GM18499 (cell line): ENCODE measurements at regions not wholly inside any gene's neighbourhood (a gene's known extent, or its start where the extent isn't known, plus 50 kb on each side); places are given as distances from the start of the nearest gene placed in this dataset.

Source experiments
- ATAC-seq: cut with Tn5 transposase; IDR thresholded peaks from one replicate; pipeline ENCODE4 v1.9.1; 2021; ENCODE audit warnings: moderate number of reproducible peaks; ENCODE audit not compliant: insufficient read depth, unreplicated experiment

DNA sequence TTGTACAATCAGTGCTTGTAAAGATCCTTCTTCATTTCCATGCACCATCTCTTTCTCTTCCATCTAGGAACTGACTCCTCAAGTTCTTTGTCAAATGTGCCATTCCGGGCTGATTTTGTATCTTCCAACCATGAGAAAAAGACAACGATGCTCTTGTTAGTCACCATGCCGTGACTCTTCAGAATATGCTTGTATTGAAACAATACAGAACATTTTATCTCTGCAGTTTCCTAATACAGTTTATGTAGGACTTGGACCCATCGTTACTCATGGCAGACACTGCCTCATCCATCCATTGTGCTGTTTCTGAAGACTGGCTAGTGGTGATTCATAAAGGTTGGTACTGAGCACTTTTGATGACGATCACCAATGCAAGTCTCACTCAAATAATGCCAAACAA lies 283.2 kb downstream of the KCNS3 start:
- ATAC-seq: no peak

DNA sequence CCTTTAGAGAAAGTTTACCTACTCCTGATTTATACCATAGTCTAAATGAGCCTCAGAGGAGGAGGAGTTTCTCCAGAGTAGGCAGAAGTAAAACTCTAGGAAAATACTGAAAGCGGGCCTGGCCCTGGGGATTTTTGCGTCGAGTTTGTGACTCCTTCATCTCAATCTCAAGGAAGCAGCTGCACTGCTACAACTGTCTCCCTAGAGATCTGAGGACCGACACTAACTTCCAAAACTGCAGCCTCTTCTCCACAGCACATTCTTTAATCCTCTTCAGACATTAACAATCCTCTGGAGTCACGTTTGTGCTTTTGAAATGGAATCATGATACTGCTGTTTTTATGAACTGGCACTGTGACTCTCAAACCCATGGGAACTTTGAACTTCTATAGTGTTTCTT lies 281.4 kb downstream of the KCNS3 start:
- ATAC-seq: no peak

DNA sequence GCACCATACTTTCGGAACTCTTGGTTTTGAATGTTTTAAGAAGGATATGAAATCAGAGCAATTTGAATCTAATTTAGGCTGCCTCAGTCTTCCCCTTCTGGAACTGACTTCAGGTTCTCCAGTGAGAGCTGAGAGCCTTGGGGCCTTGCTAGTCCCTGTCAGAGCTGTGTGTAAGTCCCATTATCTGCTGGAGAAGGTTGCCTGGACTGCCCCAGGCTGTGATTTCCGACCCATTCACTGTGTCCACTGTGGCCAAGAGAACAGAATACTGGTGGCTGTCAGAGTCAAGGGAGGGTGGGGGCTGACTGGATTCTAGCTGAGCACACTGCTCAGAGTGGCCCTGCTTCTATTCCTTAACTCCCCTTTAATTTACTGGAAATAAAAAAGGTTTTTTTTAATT lies 278.0 kb downstream of the KCNS3 start:
- no peak for ATAC-seq

DNA sequence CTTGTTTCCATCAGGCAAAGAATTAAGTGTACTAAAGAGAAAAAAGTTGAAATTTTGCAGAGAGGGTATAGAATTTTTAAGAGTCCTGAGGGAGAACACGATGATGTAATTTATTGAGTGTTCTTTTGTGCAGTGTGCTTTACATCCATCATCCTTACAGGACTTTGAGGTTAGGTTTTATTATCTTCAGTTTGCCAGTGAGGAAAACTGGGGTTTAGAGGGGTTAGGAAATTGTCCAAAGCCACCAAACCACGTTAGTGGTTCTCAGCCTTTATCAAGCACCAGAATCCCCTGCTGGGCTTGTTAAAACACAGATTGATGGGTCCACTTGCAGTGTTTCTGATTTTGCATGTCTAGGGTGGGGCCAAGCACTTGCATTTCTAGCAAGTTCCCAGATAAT lies 277.5 kb downstream of the KCNS3 start:
- no peak for ATAC-seq

DNA sequence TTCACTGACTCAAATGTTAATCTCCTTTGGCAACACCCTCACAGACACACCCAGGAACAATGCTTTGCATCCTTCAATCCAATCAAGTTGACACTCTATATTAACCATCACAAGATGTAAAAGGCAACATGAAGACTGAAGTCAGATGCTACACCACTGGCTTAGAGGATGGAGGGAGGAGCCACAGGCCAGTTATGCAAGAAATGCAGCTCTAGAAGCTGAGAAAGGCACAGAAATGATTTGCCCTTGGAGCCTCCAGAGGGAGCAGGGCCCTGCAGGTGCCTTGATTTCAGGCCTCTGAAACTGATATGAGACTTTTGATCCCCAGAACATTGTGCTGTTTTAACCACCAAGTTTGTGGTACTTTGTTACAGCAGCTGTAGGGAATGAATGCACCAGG lies 276.3 kb downstream of the KCNS3 start:
- no peak for ATAC-seq

DNA sequence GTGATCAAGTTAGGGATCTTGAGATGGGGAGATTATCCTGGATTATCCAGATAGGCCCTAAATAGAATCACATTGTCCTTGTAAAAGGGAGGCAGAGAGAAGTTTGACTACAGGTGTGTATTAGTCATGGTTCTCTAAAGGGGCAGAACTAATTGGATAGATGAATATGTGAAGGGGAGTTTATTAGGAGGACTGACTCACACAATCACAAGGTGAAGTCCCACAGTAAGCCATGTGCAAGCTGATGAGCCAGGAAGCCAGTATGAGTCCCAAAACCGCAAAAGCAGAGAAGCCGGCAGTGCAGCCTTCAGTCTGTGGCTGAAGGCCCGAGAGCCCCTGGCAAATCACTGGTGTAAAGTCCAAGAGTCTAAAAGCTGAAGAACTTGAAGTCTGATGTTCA lies 275.8 kb downstream of the KCNS3 start:
- no peak for ATAC-seq

DNA sequence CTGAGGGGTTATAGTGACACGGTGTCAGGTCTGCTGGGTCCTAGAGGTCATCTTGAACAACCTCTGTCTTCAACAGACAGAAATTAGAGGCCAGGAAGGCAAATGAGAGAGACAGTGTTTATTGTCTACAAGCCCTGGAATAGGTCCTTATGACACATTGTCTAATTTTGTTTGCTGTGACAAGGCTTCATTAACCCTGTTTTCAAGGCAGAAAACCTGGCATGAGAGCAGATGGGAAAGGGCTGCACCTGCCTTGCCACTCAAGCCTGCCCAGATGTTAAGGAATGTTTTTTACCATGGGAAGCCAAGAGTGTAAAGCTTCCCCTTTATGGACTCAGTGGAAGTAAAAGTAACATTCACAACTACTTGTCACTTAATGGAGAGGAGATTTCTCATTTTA lies 275.3 kb downstream of the KCNS3 start:
- ATAC-seq: no peak

DNA sequence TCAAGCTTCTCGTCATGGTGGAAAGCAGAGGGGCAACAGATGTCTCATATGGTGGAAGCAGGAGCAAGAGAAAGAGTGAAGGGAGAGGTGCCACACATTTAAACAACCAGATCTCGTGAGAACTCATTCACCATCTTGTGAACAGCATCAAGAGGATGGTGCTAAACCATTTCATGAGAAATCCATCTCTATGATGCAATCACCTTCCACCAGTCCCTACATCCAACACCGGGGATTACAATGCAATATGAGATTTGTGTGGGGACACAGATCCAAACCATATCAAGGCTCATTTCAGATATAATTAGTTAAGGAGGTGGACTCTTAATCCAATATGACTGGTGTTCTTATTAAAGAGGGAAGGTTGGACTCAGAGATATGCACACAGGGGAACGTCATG lies 272.8 kb downstream of the KCNS3 start:
- no peak for ATAC-seq

DNA sequence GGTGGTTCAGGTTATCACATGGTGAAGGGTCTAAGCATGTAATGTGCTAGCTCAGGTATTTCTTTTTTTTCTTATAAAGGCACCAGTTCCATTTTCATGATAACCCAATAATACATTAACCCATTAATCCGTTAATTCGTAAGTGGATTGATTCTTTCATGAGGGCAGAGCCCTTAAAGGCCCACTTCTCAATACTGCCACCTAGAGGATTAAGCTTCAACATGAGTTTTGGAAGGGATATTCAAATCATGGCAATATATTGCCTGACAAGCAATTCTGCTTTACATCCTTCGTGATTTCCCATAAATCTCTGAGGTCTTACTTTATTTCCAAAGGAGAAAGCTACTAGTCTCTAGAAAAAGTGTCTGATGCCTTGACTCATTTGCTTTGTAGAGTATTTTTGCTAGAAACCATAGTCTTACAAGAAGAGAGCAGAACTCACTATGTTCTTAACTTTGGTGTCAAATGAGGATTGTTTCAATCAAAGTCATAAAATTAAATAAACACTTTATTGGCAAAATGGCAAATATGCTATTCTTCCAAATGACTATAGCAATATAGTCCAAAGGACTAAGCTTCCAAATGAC lies 271.3 kb downstream of the KCNS3 start:
- peak; percentile 62 for ATAC-seq

DNA sequence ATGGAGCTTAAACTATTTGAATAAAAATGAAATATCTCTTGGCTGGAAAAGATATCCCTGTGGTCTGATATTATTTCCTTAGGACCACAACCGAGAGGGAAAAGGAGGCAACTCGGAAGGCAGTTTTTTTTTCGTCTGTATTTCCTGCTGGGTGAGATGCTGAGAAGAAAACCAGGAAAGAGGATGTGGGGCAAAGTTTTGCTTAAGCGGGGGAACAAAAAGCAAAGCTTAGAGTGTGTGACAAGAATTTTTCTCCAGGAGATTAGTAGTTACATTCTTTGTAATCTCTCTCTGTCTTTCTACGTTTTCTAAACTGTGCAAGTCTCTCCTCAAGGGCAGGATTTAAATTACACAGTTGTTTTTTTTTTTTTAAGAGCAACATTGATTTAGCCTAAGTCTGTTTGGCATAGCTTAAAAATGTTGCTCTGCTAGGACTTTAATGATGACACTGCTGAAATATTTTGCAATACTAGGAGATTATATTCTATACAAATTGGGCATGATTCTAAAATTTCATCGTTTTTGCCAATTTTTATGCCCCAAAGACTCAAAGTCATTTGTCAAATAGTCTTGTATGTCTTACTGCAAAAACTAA lies 258.5 kb downstream of the KCNS3 start:
- no peak for ATAC-seq

DNA sequence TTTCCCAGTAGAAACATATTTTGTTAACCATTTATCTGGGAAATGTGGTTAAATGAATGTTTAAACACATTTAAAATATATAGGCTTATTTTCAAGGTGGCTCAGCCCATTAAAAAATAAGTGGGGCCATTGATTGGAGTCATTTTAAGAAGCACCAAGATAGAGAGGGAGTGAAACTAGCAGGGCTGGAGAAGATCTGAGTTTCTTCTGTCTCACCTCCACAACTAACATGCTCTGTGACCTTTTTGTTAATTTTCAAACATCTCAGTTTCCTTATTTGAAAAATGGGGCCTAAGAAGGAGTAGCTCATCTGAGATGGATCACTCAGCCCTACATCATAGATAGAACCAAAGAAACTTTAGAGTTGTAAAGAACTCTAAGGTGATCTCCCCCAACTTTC lies 254.8 kb downstream of the KCNS3 start:
- ATAC-seq: no peak

DNA sequence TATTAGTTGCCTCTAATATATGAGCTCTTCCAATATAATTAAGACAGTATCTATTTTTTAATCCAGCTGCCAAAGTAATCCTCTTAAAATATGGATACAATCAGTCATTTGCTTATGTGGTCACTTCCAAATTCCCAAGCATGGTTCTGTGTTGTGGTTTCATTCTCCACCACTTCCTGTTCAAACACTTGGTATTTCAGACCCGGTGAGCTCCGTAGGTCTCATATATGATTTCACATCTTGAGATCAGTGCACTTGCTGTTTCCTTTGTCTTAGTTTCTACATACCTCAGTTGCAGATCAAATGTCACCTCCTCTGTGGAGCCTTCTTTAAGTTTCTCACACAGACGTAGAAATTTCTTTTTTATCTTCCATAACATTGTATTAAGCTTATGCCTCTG lies 254.2 kb downstream of the KCNS3 start:
- peak; percentile 68 for ATAC-seq

DNA sequence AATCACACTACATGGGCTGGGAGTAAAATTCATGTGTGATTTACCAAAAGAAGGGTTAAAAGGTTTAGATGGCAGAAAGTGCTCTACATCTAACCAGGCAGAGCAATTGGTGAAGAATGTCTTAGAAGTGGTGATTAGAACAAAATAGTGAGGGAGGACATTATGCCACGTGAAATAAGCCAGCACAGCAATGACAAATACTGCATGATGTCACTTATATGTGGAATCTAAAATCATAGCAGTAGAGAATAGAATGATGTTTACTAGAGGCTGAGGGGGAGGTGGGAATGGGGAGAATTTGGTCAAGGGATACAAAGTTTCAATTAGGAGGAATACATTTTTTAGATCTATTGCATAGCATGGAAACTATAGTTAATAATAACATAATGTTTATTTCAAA lies 253.3 kb downstream of the KCNS3 start:
- no peak for ATAC-seq

DNA sequence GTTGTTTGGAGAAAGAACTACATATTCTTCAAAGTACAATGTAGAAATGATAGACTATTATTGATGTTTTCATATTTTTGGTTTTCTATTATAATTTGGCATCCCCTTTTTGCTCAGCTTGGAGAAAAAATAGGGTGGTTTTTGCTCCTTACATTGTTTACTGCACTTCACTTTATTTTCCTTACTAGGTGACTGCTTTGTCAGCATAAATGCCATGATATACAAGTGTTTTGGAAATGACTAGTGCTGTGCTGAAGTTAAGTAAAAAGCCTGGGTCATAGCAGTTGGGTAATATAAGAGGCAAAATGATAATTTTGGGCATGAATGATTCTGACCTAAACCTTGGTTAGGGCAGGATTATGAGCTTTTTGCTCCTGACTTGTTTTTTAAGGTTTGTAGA lies 250.9 kb downstream of the KCNS3 start:
- ATAC-seq: no peak

DNA sequence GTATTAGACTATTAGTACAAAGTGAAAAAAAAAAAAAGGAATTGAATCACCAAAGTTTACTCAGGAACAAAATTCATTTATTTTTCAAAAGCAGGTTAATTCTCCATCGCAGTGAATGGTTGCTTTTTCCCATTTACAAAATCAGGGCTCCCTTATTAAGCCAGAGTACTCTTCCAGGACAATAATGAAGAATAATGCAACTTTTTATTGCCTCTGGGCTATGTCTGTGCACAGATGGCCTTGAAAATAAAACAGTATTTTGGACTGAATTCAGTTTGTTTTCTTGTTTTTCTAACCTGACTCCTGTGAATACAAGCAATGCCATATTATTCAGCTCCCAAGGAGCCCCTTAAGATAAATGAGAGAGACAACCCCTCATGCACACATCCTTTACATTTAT lies 246.8 kb downstream of the KCNS3 start:
- ATAC-seq: no peak

DNA sequence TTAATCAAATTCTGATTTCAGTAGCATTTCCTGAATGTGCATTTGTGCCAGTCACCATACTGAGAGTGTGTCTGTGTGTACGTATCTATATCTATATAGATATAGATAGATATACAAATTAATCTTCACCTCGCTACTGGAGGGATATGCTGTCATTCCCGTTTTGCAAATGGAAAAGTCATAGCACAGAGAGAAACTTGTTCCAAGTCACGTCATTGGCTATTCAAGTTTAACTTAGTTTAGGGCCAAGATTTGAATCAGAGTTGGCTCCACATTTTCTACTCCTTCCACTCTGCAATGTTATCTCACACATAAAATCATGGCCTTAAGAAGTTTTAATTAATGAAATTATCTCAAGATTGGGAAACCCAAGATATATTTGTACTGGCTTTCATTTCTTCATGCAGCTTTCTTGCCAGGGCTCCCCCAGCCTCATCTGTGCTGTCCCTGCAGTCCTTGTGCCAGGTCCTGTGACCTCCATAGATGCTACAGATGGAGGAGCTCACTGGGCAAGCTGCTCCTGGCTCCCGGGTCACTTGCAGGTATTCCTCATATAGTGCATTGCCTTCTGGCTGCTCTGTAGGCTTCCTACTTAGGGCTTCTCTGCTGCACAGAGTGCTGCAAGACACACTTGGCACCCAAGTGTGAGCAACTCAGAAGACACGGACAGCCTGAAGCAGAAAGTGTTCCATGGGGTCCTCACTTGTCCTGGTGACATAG lies 245.8 kb downstream of the KCNS3 start:
- no peak for ATAC-seq

DNA sequence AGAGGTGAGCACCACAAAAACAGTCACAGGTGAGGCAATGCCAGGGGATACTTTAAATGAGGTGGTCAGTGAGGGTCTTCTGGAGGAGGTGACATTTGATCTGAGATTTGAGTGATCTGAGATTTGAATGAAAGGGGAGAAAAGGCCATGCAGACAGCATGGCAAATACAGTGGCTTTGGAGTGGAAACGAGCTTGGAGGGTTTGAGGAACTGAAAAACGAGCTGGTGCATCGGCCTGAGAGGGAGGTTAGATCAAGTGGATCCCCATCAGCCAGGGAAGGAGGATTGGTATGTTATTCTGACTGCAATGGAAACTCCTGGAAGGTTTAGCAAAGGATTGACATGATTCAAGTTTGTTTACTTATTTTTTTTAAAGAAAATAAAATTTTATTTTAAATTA lies 245.1 kb downstream of the KCNS3 start:
- ATAC-seq: no peak

DNA sequence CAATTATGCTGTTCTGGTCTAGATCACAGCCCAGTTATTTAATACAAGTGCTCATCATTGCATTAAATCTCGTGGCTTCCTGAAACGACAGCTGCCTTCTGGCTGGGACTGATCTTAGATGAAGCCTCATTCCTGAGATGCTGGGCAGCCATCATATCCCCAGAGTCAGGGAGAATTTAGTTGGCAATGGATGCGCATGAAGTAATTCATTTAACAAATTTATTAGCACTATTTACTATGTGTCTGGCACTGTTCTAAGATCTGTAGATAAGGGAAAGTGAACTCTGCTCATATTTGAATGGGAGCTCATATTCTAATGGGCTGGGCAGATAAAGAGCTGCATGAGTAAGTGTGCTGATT lies 244.7 kb downstream of the KCNS3 start:
- ATAC-seq: no peak

DNA sequence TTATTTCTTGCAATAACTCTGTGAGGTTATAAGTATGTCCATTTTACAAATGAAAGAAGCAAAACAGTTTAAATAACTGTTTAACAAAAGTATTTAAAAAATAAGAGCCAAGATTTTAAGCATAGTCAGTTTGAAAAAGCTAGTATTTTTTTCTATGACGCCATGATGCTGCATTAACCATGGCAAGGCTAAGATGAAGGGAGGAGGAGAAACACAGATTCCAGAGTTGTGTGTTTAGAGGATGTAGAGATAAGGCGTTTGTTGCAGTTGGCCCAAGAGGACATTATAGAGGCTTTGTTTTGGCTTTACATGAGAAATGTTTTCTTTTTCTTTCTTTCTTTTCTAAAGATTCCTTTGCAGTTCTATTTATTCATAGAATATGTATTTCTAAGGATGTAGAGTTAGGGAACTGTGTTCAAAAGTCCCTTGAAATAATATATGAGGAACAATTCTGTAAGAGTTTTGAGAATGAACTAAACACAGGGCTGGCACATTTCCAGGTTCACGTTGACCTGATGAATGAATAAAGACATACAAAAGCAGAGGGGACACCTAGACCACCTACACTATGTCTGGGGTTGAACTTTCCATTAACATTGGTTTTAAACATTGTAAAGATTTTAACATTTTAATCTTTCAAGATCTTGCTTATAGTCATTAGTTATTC lies 244.2 kb downstream of the KCNS3 start:
- ATAC-seq: no peak

DNA sequence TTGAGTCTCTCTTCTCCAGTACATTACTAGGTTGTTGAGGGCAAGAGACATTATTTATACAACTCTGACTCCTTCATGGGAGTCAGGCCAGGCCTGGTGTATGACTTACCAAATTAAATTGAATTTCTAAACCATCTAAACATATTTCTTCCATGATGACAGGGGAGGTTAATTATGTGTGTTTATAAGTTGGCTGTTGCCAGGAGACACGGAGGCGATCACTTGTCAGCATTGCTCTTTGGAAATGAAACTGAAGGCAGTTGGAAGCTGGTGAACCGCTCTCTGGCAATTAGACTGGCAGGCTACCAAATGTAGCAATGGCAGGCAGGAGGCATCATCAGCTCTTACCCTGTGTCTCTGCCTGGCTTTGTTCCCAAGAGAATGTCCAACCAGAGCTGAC lies 241.4 kb downstream of the KCNS3 start:
- no peak for ATAC-seq

DNA sequence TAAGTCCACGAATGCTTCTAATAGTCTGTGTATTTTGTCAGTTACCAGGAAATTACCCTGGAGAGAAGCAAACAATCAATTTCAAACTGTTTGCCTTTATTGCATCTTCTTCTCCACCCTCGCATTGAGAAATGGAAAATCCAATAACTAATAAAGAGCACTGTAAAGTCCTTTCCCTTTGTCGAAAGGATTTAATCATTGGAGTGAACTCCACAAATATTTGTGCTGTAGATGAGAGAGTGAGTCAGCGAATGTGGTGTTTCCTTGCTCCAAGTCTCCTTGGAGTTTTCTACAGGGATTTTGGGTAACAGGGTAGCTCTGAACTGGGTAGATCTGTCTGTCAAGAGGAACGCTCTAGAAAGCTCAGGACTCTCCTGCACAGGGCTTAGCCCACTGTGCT lies 240.2 kb downstream of the KCNS3 start:
- no peak for ATAC-seq

DNA sequence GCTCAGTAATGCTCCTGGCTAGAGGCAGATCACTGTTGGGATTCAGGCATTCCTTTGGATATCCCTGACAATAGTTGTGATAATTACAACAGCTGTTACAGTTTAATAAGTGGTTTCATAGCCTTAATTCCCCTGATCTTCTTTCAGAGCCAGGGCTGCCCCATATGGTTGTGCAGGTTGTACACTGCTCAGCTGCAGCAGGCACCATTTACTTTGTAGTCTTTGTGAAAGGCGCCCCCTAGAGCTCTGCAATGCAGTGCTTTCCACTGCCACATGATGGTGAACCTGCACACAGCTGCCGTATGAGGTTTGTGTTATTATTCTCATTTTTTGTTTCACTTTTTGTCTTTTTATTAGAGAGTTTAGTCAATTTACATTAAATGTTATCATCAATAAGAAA lies 239.1 kb downstream of the KCNS3 start:
- peak; percentile 89 for ATAC-seq
